GM23338 (cell line): ENCODE measurements at regions not wholly inside any gene's neighbourhood (a gene's known extent, or its start where the extent isn't known, plus 50 kb on each side); places are given as distances from the start of the nearest gene placed in this dataset.

Experiments
- ATAC-seq: fragments of 200-7000 bp; cut with Tn5 transposase; 3 replicates; pipeline ENCODE4 v1.9.1; 2020
- DNase-seq: peaks from one replicate; pipeline ENCODE4 v3.0.0-alpha.2; 2015; ENCODE audit warnings: low spot score
- H2AFZ ChIP-seq: fragments of 200-600 bp; sonication (generic); 2 replicates; pipeline ENCODE4 v1.8.0; 2016; ENCODE audit warnings: antibody characterized with exemption, mild to moderate bottlenecking, moderate library complexity
- H3F3A ChIP-seq: fragments of 200-600 bp; sonication (generic); replicated peaks from 2 replicates; pipeline ENCODE4 v1.8.0; 2017; ENCODE audit warnings: antibody characterized with exemption, mixed run types, low read depth
- H3K27ac ChIP-seq: fragments of 200-600 bp; sonication (generic); 2 replicates; pipeline ENCODE4 v1.6.1; 2016; ENCODE audit warnings: low read depth
- H3K27me3 ChIP-seq: fragments of 200-600 bp; sonication (generic); 2 replicates; pipeline ENCODE4 v1.8.0; 2016; ENCODE audit warnings: mild to moderate bottlenecking, mixed run types, moderate library complexity; ENCODE audit not compliant: insufficient read depth
- H3K36me3 ChIP-seq: fragments of 200-600 bp; sonication (generic); 2 replicates; pipeline ENCODE4 v1.8.0; 2016; ENCODE audit warnings: mild to moderate bottlenecking; ENCODE audit not compliant: insufficient read depth
- H3K4me1 ChIP-seq: fragments of 200-600 bp; sonication (generic); 2 replicates; pipeline ENCODE4 v1.8.0; 2016; ENCODE audit warnings: mild to moderate bottlenecking, moderate library complexity; ENCODE audit not compliant: insufficient read depth
- H3K4me2 ChIP-seq: fragments of 200-600 bp; sonication (generic); 2 replicates; pipeline ENCODE4 v1.7.1; 2017; ENCODE audit warnings: mixed run types
- H3K4me3 ChIP-seq: fragments of 200-600 bp; sonication (generic); 2 replicates; pipeline ENCODE4 v1.6.1; 2016; ENCODE audit warnings: mixed run types
- H3K79me2 ChIP-seq: fragments of 200-600 bp; sonication (generic); replicated peaks from 2 replicates; pipeline ENCODE4 v1.8.0; 2017; ENCODE audit warnings: mild to moderate bottlenecking; ENCODE audit not compliant: insufficient read depth
- H3K9me2 ChIP-seq: fragments of 200-600 bp; sonication (generic); 2 replicates; pipeline ENCODE4 v1.8.0; 2017; ENCODE audit not compliant: insufficient read depth
- H4K20me1 ChIP-seq: fragments of 200-600 bp; sonication (generic); replicated peaks from 2 replicates; pipeline ENCODE4 v1.8.0; 2017; ENCODE audit warnings: mild to moderate bottlenecking; ENCODE audit not compliant: insufficient read depth
- H3K27ac Mint-ChIP-seq: 2 replicates; pipeline ENCODE4 v1.8.0; 2020; ENCODE audit warnings: inconsistent platforms, mild to moderate bottlenecking, moderate library complexity, mixed read lengths
- H3K27me3 Mint-ChIP-seq: 3 replicates; pipeline ENCODE4 v1.8.0; 2022; ENCODE audit warnings: low read depth, mild to moderate bottlenecking, moderate library complexity, mixed read lengths, inconsistent platforms; ENCODE audit not compliant: insufficient read depth, poor library complexity
- H3K36me3 Mint-ChIP-seq: 3 replicates; pipeline ENCODE4 v1.8.0; 2021; ENCODE audit warnings: low read depth, mild to moderate bottlenecking, inconsistent platforms, moderate library complexity, mixed read lengths
- H3K4me1 Mint-ChIP-seq: 3 replicates; pipeline ENCODE4 v1.8.0; 2020; ENCODE audit warnings: mild to moderate bottlenecking, inconsistent platforms, mixed read lengths
- H3K4me3 Mint-ChIP-seq: 3 replicates; pipeline ENCODE4 v1.8.0; 2021; ENCODE audit warnings: moderate library complexity, mild to moderate bottlenecking, inconsistent platforms, mixed read lengths
- H3K9me3 Mint-ChIP-seq: 3 replicates; pipeline ENCODE4 v1.8.0; 2020; ENCODE audit warnings: moderate library complexity, mild to moderate bottlenecking, inconsistent platforms, mixed read lengths
- CREB1 ChIP-seq: fragments of 250-450 bp; sonication (Bioruptor Pico); IDR thresholded peaks from 2 replicates; pipeline ENCODE4 v1.5.0; 2020; ENCODE audit warnings: low read depth, mild to moderate bottlenecking, moderate library complexity
- EZH2 ChIP-seq: fragments of 200-600 bp; sonication (generic); IDR thresholded peaks from one replicate; pipeline ENCODE4 v1.8.0; 2017; ENCODE audit warnings: antibody characterized with exemption, mild to moderate bottlenecking, low read depth; ENCODE audit not compliant: unreplicated experiment
- EZH2phosphoT487 ChIP-seq: fragments of 200-600 bp; sonication (generic); IDR thresholded peaks from one replicate; pipeline ENCODE4 v1.8.1; 2018; ENCODE audit warnings: antibody characterized with exemption; ENCODE audit not compliant: unreplicated experiment
- JUNB ChIP-seq: IDR thresholded peaks from one replicate; pipeline ENCODE4 v1.6.1; 2016; ENCODE audit warnings: antibody characterized with exemption; ENCODE audit not compliant: unreplicated experiment
- NANOG ChIP-seq: IDR thresholded peaks from 2 replicates; pipeline ENCODE4 v1.6.1; 2016; ENCODE audit warnings: antibody characterized with exemption, borderline replicate concordance
- POLR2AphosphoS5 ChIP-seq: IDR thresholded peaks from 2 replicates; pipeline ENCODE4 v1.6.1; 2016; ENCODE audit warnings: antibody characterized with exemption, low read depth
- STAT1 ChIP-seq: IDR thresholded peaks from one replicate; pipeline ENCODE4 v1.6.1; 2016; ENCODE audit warnings: antibody characterized with exemption; ENCODE audit not compliant: unreplicated experiment
- ZNF114 ChIP-seq: fragments of 250-450 bp; sonication (Bioruptor Pico); IDR thresholded peaks from 2 replicates; pipeline ENCODE4 v1.5.0; 2020; ENCODE audit warnings: mild to moderate bottlenecking, moderate library complexity
- ZNF331 ChIP-seq: fragments of 250-450 bp; sonication (Bioruptor Pico); IDR thresholded peaks from 2 replicates; pipeline ENCODE4 v1.5.0; 2020; ENCODE audit warnings: low read depth, mild to moderate bottlenecking, moderate library complexity
- TF ChIP-seq, protein P1 (sequence below): IDR thresholded peaks from 2 replicates; pipeline ENCODE4 v1.6.1; 2016; ENCODE audit warnings: antibody characterized with exemption
- TF ChIP-seq, protein P2 (sequence below): fragments of 250-450 bp; sonication (Bioruptor Pico); IDR thresholded peaks from 2 replicates; pipeline ENCODE4 v1.5.0; 2020; ENCODE audit warnings: mild to moderate bottlenecking, moderate library complexity
- TF ChIP-seq, protein P3 (sequence below), 2 experiments: fragments of 200-600 bp in 1 of 2; sonication (generic) in 1 of 2; conservative IDR thresholded peaks; 2 replicates each; pipeline versions ENCODE4 v1.5.1 to v1.6.1; 2016 to 2017; ENCODE audit warnings: antibody characterized with exemption in 2 of 2, low read depth in 2 of 2, mild to moderate bottlenecking in 2 of 2, moderate library complexity in 1 of 2
- TF ChIP-seq, protein P4 (sequence below): IDR thresholded peaks from one replicate; pipeline ENCODE4 v1.6.1; 2018; ENCODE audit warnings: antibody characterized with exemption; ENCODE audit not compliant: unreplicated experiment

- no peaks in the 10 kb centered on the region for H3F3A ChIP-seq
- no peak overlapping the region for H3K4me2 ChIP-seq
- Mint-ChIP-seq H3K36me3 (no peaks in the 10 kb centered on the region), H3K4me3 (no peak overlapping the region), H3K27ac (no peak overlapping the region), H3K4me1 (no peaks in the 10 kb centered on the region), H3K27me3 (no peaks in the 10 kb centered on the region), H3K9me3 (no peaks in the 10 kb centered on the region; the same call in 2 of the 3 replicates)
- H3K4me1 ChIP-seq, result no peaks in the 10 kb centered on the region
- no peak overlapping the region for H3K27ac ChIP-seq
- H2AFZ ChIP-seq, result no peak overlapping the region
- no peak for DNase-seq
- no peaks in the 10 kb centered on the region for H3K27me3 ChIP-seq
- H3K79me2 ChIP-seq, result no peaks in the 10 kb centered on the region
- peaks cover 3% of the 10 kb centered on the region; the same call in 1 of the 2 replicates for H3K9me2 ChIP-seq
- no peak for ATAC-seq
- no peaks in the 10 kb centered on the region for H3K36me3 ChIP-seq
- TF ChIP-seq EZH2, result no peak
- TF ChIP-seq CREB1 (CRISPR knock-in tag), result no peak
- TF ChIP-seq, protein P1, sequence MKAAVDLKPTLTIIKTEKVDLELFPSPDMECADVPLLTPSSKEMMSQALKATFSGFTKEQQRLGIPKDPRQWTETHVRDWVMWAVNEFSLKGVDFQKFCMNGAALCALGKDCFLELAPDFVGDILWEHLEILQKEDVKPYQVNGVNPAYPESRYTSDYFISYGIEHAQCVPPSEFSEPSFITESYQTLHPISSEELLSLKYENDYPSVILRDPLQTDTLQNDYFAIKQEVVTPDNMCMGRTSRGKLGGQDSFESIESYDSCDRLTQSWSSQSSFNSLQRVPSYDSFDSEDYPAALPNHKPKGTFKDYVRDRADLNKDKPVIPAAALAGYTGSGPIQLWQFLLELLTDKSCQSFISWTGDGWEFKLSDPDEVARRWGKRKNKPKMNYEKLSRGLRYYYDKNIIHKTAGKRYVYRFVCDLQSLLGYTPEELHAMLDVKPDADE, result no peak
- TF ChIP-seq EZH2phosphoT487, result no peak
- TF ChIP-seq, protein P2, sequence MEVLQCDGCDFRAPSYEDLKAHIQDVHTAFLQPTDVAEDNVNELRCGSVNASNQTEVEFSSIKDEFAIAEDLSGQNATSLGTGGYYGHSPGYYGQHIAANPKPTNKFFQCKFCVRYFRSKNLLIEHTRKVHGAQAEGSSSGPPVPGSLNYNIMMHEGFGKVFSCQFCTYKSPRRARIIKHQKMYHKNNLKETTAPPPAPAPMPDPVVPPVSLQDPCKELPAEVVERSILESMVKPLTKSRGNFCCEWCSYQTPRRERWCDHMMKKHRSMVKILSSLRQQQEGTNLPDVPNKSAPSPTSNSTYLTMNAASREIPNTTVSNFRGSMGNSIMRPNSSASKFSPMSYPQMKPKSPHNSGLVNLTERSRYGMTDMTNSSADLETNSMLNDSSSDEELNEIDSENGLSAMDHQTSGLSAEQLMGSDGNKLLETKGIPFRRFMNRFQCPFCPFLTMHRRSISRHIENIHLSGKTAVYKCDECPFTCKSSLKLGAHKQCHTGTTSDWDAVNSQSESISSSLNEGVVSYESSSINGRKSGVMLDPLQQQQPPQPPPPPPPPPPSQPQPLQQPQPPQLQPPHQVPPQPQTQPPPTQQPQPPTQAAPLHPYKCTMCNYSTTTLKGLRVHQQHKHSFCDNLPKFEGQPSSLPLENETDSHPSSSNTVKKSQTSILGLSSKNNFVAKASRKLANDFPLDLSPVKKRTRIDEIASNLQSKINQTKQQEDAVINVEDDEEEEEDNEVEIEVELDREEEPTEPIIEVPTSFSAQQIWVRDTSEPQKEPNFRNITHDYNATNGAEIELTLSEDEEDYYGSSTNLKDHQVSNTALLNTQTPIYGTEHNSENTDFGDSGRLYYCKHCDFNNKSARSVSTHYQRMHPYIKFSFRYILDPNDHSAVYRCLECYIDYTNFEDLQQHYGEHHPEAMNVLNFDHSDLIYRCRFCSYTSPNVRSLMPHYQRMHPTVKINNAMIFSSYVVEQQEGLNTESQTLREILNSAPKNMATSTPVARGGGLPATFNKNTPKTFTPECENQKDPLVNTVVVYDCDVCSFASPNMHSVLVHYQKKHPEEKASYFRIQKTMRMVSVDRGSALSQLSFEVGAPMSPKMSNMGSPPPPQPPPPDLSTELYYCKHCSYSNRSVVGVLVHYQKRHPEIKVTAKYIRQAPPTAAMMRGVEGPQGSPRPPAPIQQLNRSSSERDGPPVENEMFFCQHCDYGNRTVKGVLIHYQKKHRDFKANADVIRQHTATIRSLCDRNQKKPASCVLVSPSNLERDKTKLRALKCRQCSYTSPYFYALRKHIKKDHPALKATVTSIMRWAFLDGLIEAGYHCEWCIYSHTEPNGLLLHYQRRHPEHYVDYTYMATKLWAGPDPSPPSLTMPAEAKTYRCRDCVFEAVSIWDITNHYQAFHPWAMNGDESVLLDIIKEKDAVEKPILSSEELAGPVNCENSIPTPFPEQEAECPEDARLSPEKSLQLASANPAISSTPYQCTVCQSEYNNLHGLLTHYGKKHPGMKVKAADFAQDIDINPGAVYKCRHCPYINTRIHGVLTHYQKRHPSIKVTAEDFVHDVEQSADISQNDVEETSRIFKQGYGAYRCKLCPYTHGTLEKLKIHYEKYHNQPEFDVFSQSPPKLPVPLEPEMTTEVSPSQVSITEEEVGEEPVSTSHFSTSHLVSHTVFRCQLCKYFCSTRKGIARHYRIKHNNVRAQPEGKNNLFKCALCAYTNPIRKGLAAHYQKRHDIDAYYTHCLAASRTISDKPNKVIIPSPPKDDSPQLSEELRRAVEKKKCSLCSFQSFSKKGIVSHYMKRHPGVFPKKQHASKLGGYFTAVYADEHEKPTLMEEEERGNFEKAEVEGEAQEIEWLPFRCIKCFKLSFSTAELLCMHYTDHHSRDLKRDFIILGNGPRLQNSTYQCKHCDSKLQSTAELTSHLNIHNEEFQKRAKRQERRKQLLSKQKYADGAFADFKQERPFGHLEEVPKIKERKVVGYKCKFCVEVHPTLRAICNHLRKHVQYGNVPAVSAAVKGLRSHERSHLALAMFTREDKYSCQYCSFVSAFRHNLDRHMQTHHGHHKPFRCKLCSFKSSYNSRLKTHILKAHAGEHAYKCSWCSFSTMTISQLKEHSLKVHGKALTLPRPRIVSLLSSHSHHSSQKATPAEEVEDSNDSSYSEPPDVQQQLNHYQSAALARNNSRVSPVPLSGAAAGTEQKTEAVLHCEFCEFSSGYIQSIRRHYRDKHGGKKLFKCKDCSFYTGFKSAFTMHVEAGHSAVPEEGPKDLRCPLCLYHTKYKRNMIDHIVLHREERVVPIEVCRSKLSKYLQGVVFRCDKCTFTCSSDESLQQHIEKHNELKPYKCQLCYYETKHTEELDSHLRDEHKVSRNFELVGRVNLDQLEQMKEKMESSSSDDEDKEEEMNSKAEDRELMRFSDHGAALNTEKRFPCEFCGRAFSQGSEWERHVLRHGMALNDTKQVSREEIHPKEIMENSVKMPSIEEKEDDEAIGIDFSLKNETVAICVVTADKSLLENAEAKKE (CRISPR knock-in tag), result no peak
- TF ChIP-seq NANOG, result no peak
- TF ChIP-seq JUNB, result no peak
- TF ChIP-seq ZNF114 (CRISPR knock-in tag), result no peak
- no peak for TF ChIP-seq STAT1
- TF ChIP-seq ZNF331 (CRISPR knock-in tag), result no peak
- TF ChIP-seq, protein P3, sequence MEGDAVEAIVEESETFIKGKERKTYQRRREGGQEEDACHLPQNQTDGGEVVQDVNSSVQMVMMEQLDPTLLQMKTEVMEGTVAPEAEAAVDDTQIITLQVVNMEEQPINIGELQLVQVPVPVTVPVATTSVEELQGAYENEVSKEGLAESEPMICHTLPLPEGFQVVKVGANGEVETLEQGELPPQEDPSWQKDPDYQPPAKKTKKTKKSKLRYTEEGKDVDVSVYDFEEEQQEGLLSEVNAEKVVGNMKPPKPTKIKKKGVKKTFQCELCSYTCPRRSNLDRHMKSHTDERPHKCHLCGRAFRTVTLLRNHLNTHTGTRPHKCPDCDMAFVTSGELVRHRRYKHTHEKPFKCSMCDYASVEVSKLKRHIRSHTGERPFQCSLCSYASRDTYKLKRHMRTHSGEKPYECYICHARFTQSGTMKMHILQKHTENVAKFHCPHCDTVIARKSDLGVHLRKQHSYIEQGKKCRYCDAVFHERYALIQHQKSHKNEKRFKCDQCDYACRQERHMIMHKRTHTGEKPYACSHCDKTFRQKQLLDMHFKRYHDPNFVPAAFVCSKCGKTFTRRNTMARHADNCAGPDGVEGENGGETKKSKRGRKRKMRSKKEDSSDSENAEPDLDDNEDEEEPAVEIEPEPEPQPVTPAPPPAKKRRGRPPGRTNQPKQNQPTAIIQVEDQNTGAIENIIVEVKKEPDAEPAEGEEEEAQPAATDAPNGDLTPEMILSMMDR (conservative IDR thresholded peaks at IDR 0.05; ENCODE audit: low read depth in 2 of 2), result no peak
- TF ChIP-seq, protein P4, sequence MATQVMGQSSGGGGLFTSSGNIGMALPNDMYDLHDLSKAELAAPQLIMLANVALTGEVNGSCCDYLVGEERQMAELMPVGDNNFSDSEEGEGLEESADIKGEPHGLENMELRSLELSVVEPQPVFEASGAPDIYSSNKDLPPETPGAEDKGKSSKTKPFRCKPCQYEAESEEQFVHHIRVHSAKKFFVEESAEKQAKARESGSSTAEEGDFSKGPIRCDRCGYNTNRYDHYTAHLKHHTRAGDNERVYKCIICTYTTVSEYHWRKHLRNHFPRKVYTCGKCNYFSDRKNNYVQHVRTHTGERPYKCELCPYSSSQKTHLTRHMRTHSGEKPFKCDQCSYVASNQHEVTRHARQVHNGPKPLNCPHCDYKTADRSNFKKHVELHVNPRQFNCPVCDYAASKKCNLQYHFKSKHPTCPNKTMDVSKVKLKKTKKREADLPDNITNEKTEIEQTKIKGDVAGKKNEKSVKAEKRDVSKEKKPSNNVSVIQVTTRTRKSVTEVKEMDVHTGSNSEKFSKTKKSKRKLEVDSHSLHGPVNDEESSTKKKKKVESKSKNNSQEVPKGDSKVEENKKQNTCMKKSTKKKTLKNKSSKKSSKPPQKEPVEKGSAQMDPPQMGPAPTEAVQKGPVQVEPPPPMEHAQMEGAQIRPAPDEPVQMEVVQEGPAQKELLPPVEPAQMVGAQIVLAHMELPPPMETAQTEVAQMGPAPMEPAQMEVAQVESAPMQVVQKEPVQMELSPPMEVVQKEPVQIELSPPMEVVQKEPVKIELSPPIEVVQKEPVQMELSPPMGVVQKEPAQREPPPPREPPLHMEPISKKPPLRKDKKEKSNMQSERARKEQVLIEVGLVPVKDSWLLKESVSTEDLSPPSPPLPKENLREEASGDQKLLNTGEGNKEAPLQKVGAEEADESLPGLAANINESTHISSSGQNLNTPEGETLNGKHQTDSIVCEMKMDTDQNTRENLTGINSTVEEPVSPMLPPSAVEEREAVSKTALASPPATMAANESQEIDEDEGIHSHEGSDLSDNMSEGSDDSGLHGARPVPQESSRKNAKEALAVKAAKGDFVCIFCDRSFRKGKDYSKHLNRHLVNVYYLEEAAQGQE, result no peak
- no peak for TF ChIP-seq POLR2AphosphoS5
- no peak overlapping the region for H3K4me3 ChIP-seq
- H4K20me1 ChIP-seq, result no peaks in the 10 kb centered on the region
Observed at GRCh38 chr3:105101603-105102002, 265.1 kb upstream of the ALCAM start.
